Stimulated activated CD8-positive, alpha-beta memory T cell treated with anti-CD3 and anti-CD28 coated beads, Interleukin-12 subunit alpha, Interleukin-12 subunit beta, amount 100 ng/mL, for 24 hours (primary cell): ENCODE measurements at regions not wholly inside any gene's neighbourhood (a gene's known extent, or its start where the extent isn't known, plus 50 kb on each side); places are given as distances from the start of the nearest gene placed in this dataset.

Experiments
- DNase-seq: peaks from one replicate; pipeline ENCODE4 v3.0.0-alpha.2; 2020; ENCODE audit errors: extremely low read depth

- DNase-seq, result no peak
These were observed 148.3 kb upstream of the GJB5 start for GRCh38 chr1:34606504-34606903.

DNA sequence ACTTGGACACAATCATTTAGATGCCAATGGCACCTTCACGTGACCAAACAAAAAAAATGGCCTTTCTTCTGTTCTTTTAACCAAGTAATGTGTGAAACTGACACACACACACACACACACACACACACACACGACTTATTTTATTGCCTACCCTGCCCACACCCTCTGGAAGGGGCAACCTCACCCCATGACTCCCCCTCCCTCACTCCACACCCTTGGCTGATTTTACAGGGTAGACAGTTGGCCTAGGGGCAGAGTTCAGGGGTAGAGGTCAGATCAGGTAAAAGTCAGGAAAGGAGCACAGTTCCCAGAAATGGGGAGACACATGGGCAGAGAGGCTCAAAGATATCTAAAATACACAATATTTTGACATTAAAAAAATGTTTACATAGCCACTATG lies 144.8 kb upstream of the GJB5 start:
- no peak for DNase-seq

GRCh38 chr1:34611571-34611970 lies 143.3 kb upstream of the GJB5 start:
- DNase-seq, result no peak

GRCh38 chr1:34612091-34612827 lies 142.6 kb upstream of the GJB5 start:
- DNase-seq, result no peak

- no peak for DNase-seq
These were observed 137.3 kb upstream of the GJB5 start for GRCh38 chr1:34617321-34618118.

DNA sequence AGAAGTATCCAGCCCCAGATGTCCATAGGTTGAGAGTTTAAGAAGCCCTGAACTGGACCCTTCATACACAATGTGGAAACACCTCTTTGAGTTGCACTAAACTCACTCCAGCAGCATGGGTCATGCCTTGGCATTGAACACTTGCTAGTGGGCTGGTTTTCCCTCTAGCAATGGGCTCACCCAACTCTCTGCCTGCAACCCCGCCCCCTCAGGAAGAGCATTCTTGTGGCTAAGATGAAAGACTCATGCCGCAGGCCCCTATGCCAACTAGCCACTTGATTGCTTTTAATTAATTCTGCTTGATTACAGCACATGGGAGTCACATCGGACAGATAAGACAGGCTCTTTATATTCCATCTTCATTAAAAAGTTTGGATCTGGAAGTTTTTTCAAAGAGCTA lies 136.5 kb upstream of the GJB5 start:
- no peak for DNase-seq

- DNase-seq, result no peak
These were observed 135.6 kb upstream of the GJB5 start for GRCh38 chr1:34619256-34619655.

GRCh38 chr1:34621916-34622315 lies 132.9 kb upstream of the GJB5 start:
- DNase-seq, result no peak

DNA sequence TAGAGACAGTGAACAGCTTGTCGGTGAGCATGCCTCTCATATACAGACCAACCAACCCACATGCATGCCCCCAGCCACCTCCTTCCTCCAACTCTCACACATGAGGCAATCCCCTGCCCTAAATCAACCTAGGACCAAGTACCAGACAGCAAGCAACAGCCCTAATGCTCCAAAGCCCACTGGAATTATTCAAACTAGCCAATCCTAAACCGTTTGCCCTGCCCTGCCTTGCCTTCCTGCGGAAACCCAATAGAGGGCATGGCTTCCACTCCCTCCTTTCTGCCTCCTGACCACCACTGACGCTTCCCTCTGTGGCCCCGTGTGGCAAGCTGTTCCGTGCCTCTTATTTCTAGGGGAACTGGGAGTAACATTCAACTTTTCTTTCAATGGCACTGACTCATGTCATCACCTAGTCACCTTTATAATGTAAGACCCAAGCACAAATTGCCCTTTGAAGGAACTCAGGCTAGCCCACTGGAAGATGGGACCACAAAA lies 129.3 kb upstream of the GJB5 start:
- DNase-seq, result no peak

DNA sequence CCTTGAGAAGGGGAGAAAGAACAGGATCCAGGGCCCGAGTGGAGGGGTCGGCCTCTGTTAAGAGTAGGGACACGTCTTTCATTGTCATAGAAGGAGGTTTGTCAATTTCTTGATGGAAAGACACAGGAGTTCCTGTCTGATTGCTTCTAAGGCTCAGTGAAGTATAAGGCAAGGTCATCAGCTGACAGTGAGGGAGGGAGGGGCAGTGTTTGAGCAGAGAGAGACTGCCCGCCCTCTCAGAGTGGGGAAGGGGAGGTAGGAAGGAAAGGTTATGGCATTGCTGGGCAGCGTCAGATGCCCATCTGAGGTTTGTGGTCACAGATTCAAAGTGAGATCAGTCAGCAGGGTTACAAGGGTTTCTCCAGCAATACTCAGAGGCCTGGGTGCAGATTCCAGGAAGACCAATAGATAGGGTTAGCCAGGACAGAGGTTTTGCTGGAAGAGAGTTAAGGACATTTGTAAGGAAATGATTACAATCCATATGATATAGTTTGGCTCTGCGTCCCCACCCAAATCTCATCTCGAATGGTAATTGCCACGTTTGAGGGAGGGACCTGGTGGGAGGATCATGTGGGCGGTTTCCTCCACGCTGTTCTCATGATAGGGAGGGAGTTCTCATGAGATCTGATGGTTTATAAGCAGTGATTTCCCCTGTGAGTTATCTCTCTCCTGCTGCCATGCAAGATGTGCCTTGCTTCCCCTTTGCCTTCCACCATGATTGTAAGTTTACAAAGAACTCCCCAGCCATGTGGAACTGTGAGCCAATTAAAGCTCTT lies 127.2 kb upstream of the GJB5 start:
- no peak for DNase-seq

DNA sequence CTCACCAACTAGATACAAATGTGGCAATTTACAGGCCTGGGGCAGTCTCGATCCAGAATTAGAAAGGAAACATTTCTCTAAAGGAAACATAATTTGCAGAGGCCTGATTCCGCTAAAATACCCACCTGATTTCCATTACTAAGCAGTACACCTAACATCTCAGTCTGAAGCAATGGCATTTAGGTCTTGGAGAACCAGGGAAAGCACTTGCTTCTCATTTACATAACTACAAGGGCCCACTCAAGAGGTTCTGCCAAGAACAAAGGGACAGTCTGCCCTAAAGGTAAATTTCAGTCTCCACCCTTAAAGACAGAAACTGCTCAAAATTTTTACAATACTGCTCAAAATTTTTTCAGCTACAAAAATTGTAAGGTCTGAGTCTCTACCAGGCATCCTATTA lies 123.7 kb upstream of the GJB5 start:
- DNase-seq, result no peak

DNA sequence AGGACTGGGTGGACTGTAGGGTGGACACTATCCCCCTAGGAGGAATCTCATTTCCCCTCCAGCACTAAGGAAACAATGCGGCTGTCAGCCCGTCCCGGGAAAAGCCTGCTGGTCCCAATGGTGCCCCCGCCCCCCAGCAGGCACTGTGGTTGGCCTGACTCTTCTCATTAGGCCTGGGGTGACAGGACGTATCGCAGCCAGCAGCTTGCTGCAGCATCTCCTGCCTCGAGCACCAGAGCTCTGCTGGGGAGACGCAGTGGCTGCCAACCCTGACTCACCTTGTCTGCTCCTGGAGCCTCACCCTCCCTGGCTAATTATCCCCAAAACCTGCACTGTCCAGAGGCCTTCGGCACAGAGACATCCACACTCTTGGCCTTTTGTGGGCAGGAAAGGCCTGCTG lies 115.1 kb upstream of the GJB5 start:
- DNase-seq, result no peak

- DNase-seq, result no peak
These were observed 114.0 kb upstream of the GJB5 start for GRCh38 chr1:34640654-34641401.

DNA sequence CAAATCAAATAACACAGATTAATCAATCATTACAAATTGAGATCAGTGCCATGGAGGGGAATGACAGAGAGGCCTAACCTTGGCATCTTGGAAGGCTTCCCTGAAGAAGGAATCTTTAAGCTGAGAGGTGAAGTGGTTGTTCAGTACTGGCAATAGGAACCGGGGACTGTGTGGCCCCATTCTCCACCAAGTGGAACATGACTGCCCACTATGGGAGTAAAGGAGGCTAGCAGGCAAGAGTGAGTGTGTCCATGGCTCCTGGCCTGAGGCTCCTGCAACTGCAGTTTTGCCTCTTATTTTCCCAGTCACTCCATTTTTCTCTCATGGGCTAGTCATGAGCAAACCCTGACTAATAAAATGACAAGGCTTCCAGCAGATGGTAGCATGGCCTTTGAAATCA lies 112.2 kb upstream of the GJB5 start:
- no peak for DNase-seq

DNA sequence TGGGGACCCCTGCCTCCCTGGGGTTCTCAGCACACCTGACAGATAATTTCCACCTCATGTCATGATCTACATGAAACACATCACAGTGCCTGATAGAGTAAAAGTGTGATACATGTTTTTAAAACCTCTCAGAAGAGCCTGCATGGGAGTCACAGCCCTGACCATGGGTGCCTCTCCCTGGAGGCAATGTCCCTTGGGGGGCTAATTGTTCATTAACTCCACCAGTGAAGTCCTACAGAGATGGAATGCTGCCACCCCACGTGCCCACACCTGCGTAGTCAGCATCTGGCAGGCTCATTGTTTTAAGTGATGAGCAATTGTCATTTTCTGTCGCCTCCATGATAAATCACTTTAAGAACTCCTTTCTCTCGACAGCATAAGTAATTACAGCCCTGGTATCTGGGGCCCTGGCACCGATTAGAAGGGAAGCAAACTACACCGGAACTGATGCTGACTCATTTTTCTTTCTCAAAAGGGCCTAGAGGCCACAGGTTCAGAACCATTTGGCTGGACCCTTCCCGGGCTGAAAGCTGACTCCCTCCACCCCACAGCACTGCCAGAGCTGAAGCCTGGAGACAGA lies 109.6 kb upstream of the GJB5 start:
- DNase-seq, result no peak

- no peak for DNase-seq
These were observed 108.9 kb upstream of the GJB5 start for GRCh38 chr1:34645919-34646318.

- DNase-seq, result no peak
These were observed 106.3 kb upstream of the GJB5 start for GRCh38 chr1:34648501-34648900.

- no peak for DNase-seq
These were observed 104.8 kb upstream of the GJB5 start for GRCh38 chr1:34650090-34650489.

DNA sequence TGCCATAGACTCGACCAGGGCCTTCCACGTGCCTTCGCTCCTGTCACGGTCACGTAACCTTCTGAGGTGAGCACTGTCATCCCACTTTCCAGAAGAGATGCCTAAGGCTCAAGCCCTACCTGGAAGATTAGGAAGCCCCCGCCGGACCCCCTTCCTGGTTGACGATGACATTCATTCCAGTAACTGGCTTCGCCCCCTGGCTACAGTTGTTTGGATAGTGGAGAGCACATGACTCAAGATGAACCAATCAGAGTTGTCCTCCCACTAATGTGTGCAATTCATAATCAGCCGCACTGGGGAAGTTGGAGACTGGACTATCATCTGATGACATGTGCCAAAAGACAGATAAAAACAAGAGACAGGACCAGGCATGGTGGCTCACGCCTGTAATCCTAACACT lies 104.0 kb upstream of the GJB5 start:
- DNase-seq, result no peak

GRCh38 chr1:34653110-34653509 lies 101.7 kb upstream of the GJB5 start:
- DNase-seq, result no peak

GRCh38 chr1:34655206-34655874 lies 99.5 kb upstream of the GJB5 start:
- no peak for DNase-seq
